GM23338 (cell line): ENCODE measurements at regions not wholly inside any gene's neighbourhood (a gene's known extent, or its start where the extent isn't known, plus 50 kb on each side); places are given as distances from the start of the nearest gene placed in this dataset.

Experiments used
- ATAC-seq: fragments of 200-7000 bp; cut with Tn5 transposase; 3 replicates; pipeline ENCODE4 v1.9.1; 2020
- DNase-seq: peaks from one replicate; pipeline ENCODE4 v3.0.0-alpha.2; 2015; ENCODE audit warnings: low spot score
- H2AFZ ChIP-seq: fragments of 200-600 bp; sonication (generic); 2 replicates; pipeline ENCODE4 v1.8.0; 2016; ENCODE audit warnings: antibody characterized with exemption, mild to moderate bottlenecking, moderate library complexity
- H3F3A ChIP-seq: fragments of 200-600 bp; sonication (generic); replicated peaks from 2 replicates; pipeline ENCODE4 v1.8.0; 2017; ENCODE audit warnings: antibody characterized with exemption, mixed run types, low read depth
- H3K27ac ChIP-seq: fragments of 200-600 bp; sonication (generic); 2 replicates; pipeline ENCODE4 v1.6.1; 2016; ENCODE audit warnings: low read depth
- H3K27me3 ChIP-seq: fragments of 200-600 bp; sonication (generic); 2 replicates; pipeline ENCODE4 v1.8.0; 2016; ENCODE audit warnings: mild to moderate bottlenecking, mixed run types, moderate library complexity; ENCODE audit not compliant: insufficient read depth
- H3K36me3 ChIP-seq: fragments of 200-600 bp; sonication (generic); 2 replicates; pipeline ENCODE4 v1.8.0; 2016; ENCODE audit warnings: mild to moderate bottlenecking; ENCODE audit not compliant: insufficient read depth
- H3K4me1 ChIP-seq: fragments of 200-600 bp; sonication (generic); 2 replicates; pipeline ENCODE4 v1.8.0; 2016; ENCODE audit warnings: mild to moderate bottlenecking, moderate library complexity; ENCODE audit not compliant: insufficient read depth
- H3K4me2 ChIP-seq: fragments of 200-600 bp; sonication (generic); 2 replicates; pipeline ENCODE4 v1.7.1; 2017; ENCODE audit warnings: mixed run types
- H3K4me3 ChIP-seq: fragments of 200-600 bp; sonication (generic); 2 replicates; pipeline ENCODE4 v1.6.1; 2016; ENCODE audit warnings: mixed run types
- H3K79me2 ChIP-seq: fragments of 200-600 bp; sonication (generic); replicated peaks from 2 replicates; pipeline ENCODE4 v1.8.0; 2017; ENCODE audit warnings: mild to moderate bottlenecking; ENCODE audit not compliant: insufficient read depth
- H3K9me2 ChIP-seq: fragments of 200-600 bp; sonication (generic); 2 replicates; pipeline ENCODE4 v1.8.0; 2017; ENCODE audit not compliant: insufficient read depth
- H4K20me1 ChIP-seq: fragments of 200-600 bp; sonication (generic); replicated peaks from 2 replicates; pipeline ENCODE4 v1.8.0; 2017; ENCODE audit warnings: mild to moderate bottlenecking; ENCODE audit not compliant: insufficient read depth
- H3K27ac Mint-ChIP-seq: 2 replicates; pipeline ENCODE4 v1.8.0; 2020; ENCODE audit warnings: inconsistent platforms, mild to moderate bottlenecking, moderate library complexity, mixed read lengths
- H3K27me3 Mint-ChIP-seq: 3 replicates; pipeline ENCODE4 v1.8.0; 2022; ENCODE audit warnings: low read depth, mild to moderate bottlenecking, moderate library complexity, mixed read lengths, inconsistent platforms; ENCODE audit not compliant: insufficient read depth, poor library complexity
- H3K36me3 Mint-ChIP-seq: 3 replicates; pipeline ENCODE4 v1.8.0; 2021; ENCODE audit warnings: low read depth, mild to moderate bottlenecking, inconsistent platforms, moderate library complexity, mixed read lengths
- H3K4me1 Mint-ChIP-seq: 3 replicates; pipeline ENCODE4 v1.8.0; 2020; ENCODE audit warnings: mild to moderate bottlenecking, inconsistent platforms, mixed read lengths
- H3K4me3 Mint-ChIP-seq: 3 replicates; pipeline ENCODE4 v1.8.0; 2021; ENCODE audit warnings: moderate library complexity, mild to moderate bottlenecking, inconsistent platforms, mixed read lengths
- H3K9me3 Mint-ChIP-seq: 3 replicates; pipeline ENCODE4 v1.8.0; 2020; ENCODE audit warnings: moderate library complexity, mild to moderate bottlenecking, inconsistent platforms, mixed read lengths
- CREB1 ChIP-seq: fragments of 250-450 bp; sonication (Bioruptor Pico); IDR thresholded peaks from 2 replicates; pipeline ENCODE4 v1.5.0; 2020; ENCODE audit warnings: low read depth, mild to moderate bottlenecking, moderate library complexity
- EZH2 ChIP-seq: fragments of 200-600 bp; sonication (generic); IDR thresholded peaks from one replicate; pipeline ENCODE4 v1.8.0; 2017; ENCODE audit warnings: antibody characterized with exemption, mild to moderate bottlenecking, low read depth; ENCODE audit not compliant: unreplicated experiment
- EZH2phosphoT487 ChIP-seq: fragments of 200-600 bp; sonication (generic); IDR thresholded peaks from one replicate; pipeline ENCODE4 v1.8.1; 2018; ENCODE audit warnings: antibody characterized with exemption; ENCODE audit not compliant: unreplicated experiment
- JUNB ChIP-seq: IDR thresholded peaks from one replicate; pipeline ENCODE4 v1.6.1; 2016; ENCODE audit warnings: antibody characterized with exemption; ENCODE audit not compliant: unreplicated experiment
- NANOG ChIP-seq: IDR thresholded peaks from 2 replicates; pipeline ENCODE4 v1.6.1; 2016; ENCODE audit warnings: antibody characterized with exemption, borderline replicate concordance
- POLR2AphosphoS5 ChIP-seq: IDR thresholded peaks from 2 replicates; pipeline ENCODE4 v1.6.1; 2016; ENCODE audit warnings: antibody characterized with exemption, low read depth
- STAT1 ChIP-seq: IDR thresholded peaks from one replicate; pipeline ENCODE4 v1.6.1; 2016; ENCODE audit warnings: antibody characterized with exemption; ENCODE audit not compliant: unreplicated experiment
- ZNF114 ChIP-seq: fragments of 250-450 bp; sonication (Bioruptor Pico); IDR thresholded peaks from 2 replicates; pipeline ENCODE4 v1.5.0; 2020; ENCODE audit warnings: mild to moderate bottlenecking, moderate library complexity
- TF ChIP-seq, protein P1 (sequence below): fragments of 250-450 bp; sonication (Bioruptor Pico); IDR thresholded peaks from 2 replicates; pipeline ENCODE4 v1.5.0; 2020; ENCODE audit warnings: mild to moderate bottlenecking, moderate library complexity
- TF ChIP-seq, protein P2 (sequence below), 2 experiments: fragments of 200-600 bp in 1 of 2; sonication (generic) in 1 of 2; conservative IDR thresholded peaks; 2 replicates each; pipeline versions ENCODE4 v1.5.1 to v1.6.1; 2016 to 2017; ENCODE audit warnings: antibody characterized with exemption in 2 of 2, low read depth in 2 of 2, mild to moderate bottlenecking in 2 of 2, moderate library complexity in 1 of 2
- TF ChIP-seq, protein P3 (sequence below): IDR thresholded peaks from 2 replicates; pipeline ENCODE4 v1.6.1; 2016; ENCODE audit warnings: antibody characterized with exemption

DNA sequence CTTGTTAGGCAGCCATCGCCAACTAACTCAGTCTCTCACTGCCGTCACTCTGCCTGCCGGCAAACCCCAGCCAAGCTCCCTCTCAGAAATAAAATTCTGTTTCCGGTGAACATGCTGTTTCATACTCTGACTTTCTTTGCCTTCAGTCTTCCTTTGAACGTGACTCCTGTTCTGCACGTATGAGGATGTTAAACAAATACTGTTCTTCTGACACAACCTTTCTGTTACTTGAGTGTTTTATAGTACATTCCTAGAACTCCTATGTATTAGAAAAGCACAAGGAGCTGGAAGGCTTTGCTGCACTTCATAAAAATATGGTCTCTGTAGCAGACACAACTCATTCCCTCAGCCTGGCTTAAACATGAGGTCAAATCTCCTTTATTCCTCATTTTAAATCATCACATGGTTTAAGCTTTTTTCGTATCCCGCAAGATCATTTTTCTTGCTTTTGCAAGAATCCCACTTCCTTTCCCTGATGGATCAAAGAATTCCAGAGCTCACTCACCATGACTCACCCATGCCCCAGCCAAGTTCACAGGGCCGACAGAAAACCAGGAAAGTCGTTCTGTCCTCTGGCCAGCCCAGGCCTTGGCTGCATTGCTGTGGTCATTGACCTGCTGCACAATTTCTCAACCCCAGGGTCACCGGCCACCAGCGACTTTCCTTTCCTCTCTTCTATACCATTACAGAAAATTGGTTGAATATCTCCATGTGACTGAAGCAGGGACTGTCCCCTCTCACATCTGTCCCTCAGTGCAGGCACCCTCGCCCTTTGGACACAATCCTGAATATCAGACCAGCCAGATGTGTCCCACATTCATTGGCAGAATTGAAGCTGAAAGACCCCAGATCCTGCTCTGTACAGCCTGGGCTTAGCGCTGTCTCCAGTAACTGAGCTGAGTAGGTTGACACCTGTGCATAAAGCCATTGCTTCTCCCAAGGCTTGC, 183.1 kb upstream of the ARL4C start (continued):
- TF ChIP-seq EZH2phosphoT487 (no peak), ZNF114 (CRISPR knock-in tag) (no peak), STAT1 (no peak), EZH2 (no peak), JUNB (no peak), CREB1 (no peak), NANOG (no peak)
- TF ChIP-seq, protein P1, sequence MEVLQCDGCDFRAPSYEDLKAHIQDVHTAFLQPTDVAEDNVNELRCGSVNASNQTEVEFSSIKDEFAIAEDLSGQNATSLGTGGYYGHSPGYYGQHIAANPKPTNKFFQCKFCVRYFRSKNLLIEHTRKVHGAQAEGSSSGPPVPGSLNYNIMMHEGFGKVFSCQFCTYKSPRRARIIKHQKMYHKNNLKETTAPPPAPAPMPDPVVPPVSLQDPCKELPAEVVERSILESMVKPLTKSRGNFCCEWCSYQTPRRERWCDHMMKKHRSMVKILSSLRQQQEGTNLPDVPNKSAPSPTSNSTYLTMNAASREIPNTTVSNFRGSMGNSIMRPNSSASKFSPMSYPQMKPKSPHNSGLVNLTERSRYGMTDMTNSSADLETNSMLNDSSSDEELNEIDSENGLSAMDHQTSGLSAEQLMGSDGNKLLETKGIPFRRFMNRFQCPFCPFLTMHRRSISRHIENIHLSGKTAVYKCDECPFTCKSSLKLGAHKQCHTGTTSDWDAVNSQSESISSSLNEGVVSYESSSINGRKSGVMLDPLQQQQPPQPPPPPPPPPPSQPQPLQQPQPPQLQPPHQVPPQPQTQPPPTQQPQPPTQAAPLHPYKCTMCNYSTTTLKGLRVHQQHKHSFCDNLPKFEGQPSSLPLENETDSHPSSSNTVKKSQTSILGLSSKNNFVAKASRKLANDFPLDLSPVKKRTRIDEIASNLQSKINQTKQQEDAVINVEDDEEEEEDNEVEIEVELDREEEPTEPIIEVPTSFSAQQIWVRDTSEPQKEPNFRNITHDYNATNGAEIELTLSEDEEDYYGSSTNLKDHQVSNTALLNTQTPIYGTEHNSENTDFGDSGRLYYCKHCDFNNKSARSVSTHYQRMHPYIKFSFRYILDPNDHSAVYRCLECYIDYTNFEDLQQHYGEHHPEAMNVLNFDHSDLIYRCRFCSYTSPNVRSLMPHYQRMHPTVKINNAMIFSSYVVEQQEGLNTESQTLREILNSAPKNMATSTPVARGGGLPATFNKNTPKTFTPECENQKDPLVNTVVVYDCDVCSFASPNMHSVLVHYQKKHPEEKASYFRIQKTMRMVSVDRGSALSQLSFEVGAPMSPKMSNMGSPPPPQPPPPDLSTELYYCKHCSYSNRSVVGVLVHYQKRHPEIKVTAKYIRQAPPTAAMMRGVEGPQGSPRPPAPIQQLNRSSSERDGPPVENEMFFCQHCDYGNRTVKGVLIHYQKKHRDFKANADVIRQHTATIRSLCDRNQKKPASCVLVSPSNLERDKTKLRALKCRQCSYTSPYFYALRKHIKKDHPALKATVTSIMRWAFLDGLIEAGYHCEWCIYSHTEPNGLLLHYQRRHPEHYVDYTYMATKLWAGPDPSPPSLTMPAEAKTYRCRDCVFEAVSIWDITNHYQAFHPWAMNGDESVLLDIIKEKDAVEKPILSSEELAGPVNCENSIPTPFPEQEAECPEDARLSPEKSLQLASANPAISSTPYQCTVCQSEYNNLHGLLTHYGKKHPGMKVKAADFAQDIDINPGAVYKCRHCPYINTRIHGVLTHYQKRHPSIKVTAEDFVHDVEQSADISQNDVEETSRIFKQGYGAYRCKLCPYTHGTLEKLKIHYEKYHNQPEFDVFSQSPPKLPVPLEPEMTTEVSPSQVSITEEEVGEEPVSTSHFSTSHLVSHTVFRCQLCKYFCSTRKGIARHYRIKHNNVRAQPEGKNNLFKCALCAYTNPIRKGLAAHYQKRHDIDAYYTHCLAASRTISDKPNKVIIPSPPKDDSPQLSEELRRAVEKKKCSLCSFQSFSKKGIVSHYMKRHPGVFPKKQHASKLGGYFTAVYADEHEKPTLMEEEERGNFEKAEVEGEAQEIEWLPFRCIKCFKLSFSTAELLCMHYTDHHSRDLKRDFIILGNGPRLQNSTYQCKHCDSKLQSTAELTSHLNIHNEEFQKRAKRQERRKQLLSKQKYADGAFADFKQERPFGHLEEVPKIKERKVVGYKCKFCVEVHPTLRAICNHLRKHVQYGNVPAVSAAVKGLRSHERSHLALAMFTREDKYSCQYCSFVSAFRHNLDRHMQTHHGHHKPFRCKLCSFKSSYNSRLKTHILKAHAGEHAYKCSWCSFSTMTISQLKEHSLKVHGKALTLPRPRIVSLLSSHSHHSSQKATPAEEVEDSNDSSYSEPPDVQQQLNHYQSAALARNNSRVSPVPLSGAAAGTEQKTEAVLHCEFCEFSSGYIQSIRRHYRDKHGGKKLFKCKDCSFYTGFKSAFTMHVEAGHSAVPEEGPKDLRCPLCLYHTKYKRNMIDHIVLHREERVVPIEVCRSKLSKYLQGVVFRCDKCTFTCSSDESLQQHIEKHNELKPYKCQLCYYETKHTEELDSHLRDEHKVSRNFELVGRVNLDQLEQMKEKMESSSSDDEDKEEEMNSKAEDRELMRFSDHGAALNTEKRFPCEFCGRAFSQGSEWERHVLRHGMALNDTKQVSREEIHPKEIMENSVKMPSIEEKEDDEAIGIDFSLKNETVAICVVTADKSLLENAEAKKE (CRISPR knock-in tag): no peak

DNA sequence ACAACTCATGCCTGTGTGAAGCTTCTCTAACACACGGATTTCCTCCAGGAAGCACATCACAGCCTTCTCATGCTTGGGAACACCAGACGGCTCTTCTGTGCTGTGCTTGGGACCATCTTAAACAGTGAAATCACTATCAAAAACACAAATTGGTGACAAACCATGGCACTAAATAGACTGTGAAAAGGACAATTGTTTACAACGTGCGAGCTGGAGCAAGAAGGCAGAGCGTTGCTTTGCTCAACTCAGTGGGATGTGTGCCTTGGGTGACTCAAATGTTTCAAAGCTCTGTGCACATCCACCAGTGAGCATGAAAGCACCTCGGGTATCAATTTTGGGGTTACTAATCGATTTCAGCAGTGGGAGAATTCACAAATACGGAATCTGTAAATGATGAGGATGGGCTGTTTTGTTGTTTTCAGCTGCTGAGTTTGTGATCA, 182.4 kb upstream of the ARL4C start:
- no peaks in the 10 kb centered on the region for H4K20me1 ChIP-seq
- Mint-ChIP-seq H3K4me1 (peaks cover 55% of the 10 kb centered on the region), H3K27me3 (peaks cover 14% of the 10 kb centered on the region), H3K9me3 (peaks cover 18% of the 10 kb centered on the region), H3K36me3 (peaks cover 12% of the 10 kb centered on the region), H3K27ac (no peak overlapping the region), H3K4me3 (no peak overlapping the region)
- H3K4me1 ChIP-seq: peaks cover 31% of the 10 kb centered on the region
- H3K27ac ChIP-seq: no peak overlapping the region
- no peak for DNase-seq
- H3K4me2 ChIP-seq: no peak overlapping the region
- no peaks in the 10 kb centered on the region for H3K79me2 ChIP-seq
- peaks cover 14% of the 10 kb centered on the region; the same call in 1 of the 2 replicates for H3F3A ChIP-seq
- no peak for ATAC-seq
- peaks cover 11% of the 10 kb centered on the region for H3K9me2 ChIP-seq
- no peak overlapping the region for H2AFZ ChIP-seq
- no peaks in the 10 kb centered on the region for H3K27me3 ChIP-seq
- H3K36me3 ChIP-seq: no peaks in the 10 kb centered on the region
- H3K4me3 ChIP-seq: no peak overlapping the region
- TF ChIP-seq CREB1 (no peak), POLR2AphosphoS5 (no peak), EZH2 (no peak), JUNB (no peak), ZNF114 (CRISPR knock-in tag) (no peak), STAT1 (no peak)
- TF ChIP-seq, protein P2, sequence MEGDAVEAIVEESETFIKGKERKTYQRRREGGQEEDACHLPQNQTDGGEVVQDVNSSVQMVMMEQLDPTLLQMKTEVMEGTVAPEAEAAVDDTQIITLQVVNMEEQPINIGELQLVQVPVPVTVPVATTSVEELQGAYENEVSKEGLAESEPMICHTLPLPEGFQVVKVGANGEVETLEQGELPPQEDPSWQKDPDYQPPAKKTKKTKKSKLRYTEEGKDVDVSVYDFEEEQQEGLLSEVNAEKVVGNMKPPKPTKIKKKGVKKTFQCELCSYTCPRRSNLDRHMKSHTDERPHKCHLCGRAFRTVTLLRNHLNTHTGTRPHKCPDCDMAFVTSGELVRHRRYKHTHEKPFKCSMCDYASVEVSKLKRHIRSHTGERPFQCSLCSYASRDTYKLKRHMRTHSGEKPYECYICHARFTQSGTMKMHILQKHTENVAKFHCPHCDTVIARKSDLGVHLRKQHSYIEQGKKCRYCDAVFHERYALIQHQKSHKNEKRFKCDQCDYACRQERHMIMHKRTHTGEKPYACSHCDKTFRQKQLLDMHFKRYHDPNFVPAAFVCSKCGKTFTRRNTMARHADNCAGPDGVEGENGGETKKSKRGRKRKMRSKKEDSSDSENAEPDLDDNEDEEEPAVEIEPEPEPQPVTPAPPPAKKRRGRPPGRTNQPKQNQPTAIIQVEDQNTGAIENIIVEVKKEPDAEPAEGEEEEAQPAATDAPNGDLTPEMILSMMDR (conservative IDR thresholded peaks at IDR 0.05; ENCODE audit: low read depth in 2 of 2): no peak
- TF ChIP-seq, protein P3, sequence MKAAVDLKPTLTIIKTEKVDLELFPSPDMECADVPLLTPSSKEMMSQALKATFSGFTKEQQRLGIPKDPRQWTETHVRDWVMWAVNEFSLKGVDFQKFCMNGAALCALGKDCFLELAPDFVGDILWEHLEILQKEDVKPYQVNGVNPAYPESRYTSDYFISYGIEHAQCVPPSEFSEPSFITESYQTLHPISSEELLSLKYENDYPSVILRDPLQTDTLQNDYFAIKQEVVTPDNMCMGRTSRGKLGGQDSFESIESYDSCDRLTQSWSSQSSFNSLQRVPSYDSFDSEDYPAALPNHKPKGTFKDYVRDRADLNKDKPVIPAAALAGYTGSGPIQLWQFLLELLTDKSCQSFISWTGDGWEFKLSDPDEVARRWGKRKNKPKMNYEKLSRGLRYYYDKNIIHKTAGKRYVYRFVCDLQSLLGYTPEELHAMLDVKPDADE: no peak
